Mesenchymal stem cell (in vitro differentiated cells and primary cell): ENCODE measurements at regions not wholly inside any gene's neighbourhood (a gene's known extent, or its start where the extent isn't known, plus 50 kb on each side); places are given as distances from the start of the nearest gene placed in this dataset.
A peak's percentile ranks its signal among the peaks of the same experiment; 100 is the strongest.
"Not testable (repeated sequence)": the region's sequence is repeated elsewhere in the genome, so short reads cannot be mapped to it uniquely, and the experiment has no call there.

Experiments used
- DNase-seq: peaks from one replicate; pipeline ENCODE4 v3.0.0-alpha.2; 2013
- H2AFZ ChIP-seq: one replicate; pipeline ENCODE4 v1.6.1; 2013; ENCODE audit warnings: low read depth, mild to moderate bottlenecking, control low read depth, inconsistent platforms, low read length, moderate library complexity
- H2AK5ac ChIP-seq: 2 replicates; pipeline ENCODE4 v1.6.1; 2013; ENCODE audit warnings: low read length, moderate library complexity, mild to moderate bottlenecking, inconsistent platforms; ENCODE audit not compliant: severe bottlenecking
- H2BK120ac ChIP-seq: one replicate; pipeline ENCODE4 v1.6.1; 2013; ENCODE audit warnings: low read depth, mild to moderate bottlenecking, inconsistent platforms, low read length, moderate library complexity
- H2BK12ac ChIP-seq, 2 experiments: one replicate each; pipeline ENCODE4 v1.6.1; 2013; ENCODE audit warnings: inconsistent platforms in 2 of 2, low read length in 2 of 2, mild to moderate bottlenecking in 2 of 2, moderate library complexity in 2 of 2, control low read depth in 1 of 2
- H2BK15ac ChIP-seq: one replicate; pipeline ENCODE4 v1.6.1; 2013; ENCODE audit warnings: mild to moderate bottlenecking, low read depth, inconsistent platforms; ENCODE audit not compliant: poor library complexity, severe bottlenecking
- H2BK5ac ChIP-seq: 2 replicates; pipeline ENCODE4 v1.6.1; 2013; ENCODE audit warnings: low read depth, mild to moderate bottlenecking, low read length, control low read depth, inconsistent platforms; ENCODE audit not compliant: poor library complexity, severe bottlenecking
- H3K14ac ChIP-seq, 2 experiments: one replicate each; pipeline ENCODE4 v1.6.1; 2013; ENCODE audit warnings: inconsistent platforms in 2 of 2, low read length in 2 of 2, control low read depth in 1 of 2, mild to moderate bottlenecking in 1 of 2, moderate library complexity in 1 of 2
- H3K18ac ChIP-seq, 2 experiments: one replicate each; pipeline ENCODE4 v1.6.1; 2013; ENCODE audit warnings: inconsistent platforms in 2 of 2, low read length in 2 of 2, control low read depth in 1 of 2, low read depth in 1 of 2, mild to moderate bottlenecking in 1 of 2
- H3K23ac ChIP-seq, 2 experiments: one replicate each; pipeline ENCODE4 v1.6.1; 2013; ENCODE audit warnings: inconsistent platforms in 2 of 2, low read length in 2 of 2, mild to moderate bottlenecking in 2 of 2, moderate library complexity in 2 of 2, control low read depth in 1 of 2
- H3K27ac ChIP-seq: 2 replicates; pipeline ENCODE4 v1.5.1; 2013; ENCODE audit warnings: mild to moderate bottlenecking, moderate library complexity, low read length, control low read depth, inconsistent platforms; ENCODE audit not compliant: poor library complexity, severe bottlenecking
- H3K27me3 ChIP-seq, 2 experiments: 2 replicates each; pipeline versions ENCODE4 v1.6.1 to v1.7.0; 2013; ENCODE audit warnings: low read length in 2 of 2, mild to moderate bottlenecking in 2 of 2, moderate library complexity in 2 of 2, control low read depth in 1 of 2, inconsistent platforms in 1 of 2; ENCODE audit not compliant: control insufficient read depth in 1 of 2, insufficient read depth in 1 of 2
- H3K36me3 ChIP-seq, 2 experiments: 2 replicates each; pipeline versions ENCODE4 v1.6.1 to v1.7.0; 2013; ENCODE audit warnings: low read length in 2 of 2, control low read depth in 1 of 2, inconsistent platforms in 1 of 2, low read depth in 1 of 2, mild to moderate bottlenecking in 1 of 2; ENCODE audit not compliant: insufficient read depth in 2 of 2, control insufficient read depth in 1 of 2
- H3K4ac ChIP-seq, 2 experiments: one replicate each; pipeline ENCODE4 v1.6.1; 2013; ENCODE audit warnings: inconsistent platforms in 2 of 2, low read length in 2 of 2, mild to moderate bottlenecking in 2 of 2, moderate library complexity in 2 of 2, control low read depth in 1 of 2, low read depth in 1 of 2
- H3K4me1 ChIP-seq: 2 replicates; pipeline ENCODE4 v1.6.1; 2013; ENCODE audit warnings: low read depth, low read length, control low read depth; ENCODE audit not compliant: control insufficient read depth, insufficient read depth
- H3K4me2 ChIP-seq: 2 replicates; pipeline ENCODE4 v1.6.1; 2013; ENCODE audit warnings: low read length, mild to moderate bottlenecking, inconsistent platforms; ENCODE audit not compliant: poor library complexity, severe bottlenecking
- H3K4me3 ChIP-seq, 2 experiments: 2 replicates each; pipeline versions ENCODE4 v1.5.1 to v1.7.0; 2013; ENCODE audit warnings: low read length in 2 of 2, mild to moderate bottlenecking in 2 of 2, control low read depth in 1 of 2, low read depth in 1 of 2; ENCODE audit not compliant: insufficient read depth in 1 of 2
- H3K79me1 ChIP-seq: replicated peaks from 2 replicates; pipeline ENCODE4 v1.6.1; 2013; ENCODE audit warnings: mild to moderate bottlenecking, control low read depth, low read length, inconsistent platforms; ENCODE audit not compliant: poor library complexity, severe bottlenecking
- H3K9ac ChIP-seq: 2 replicates; pipeline ENCODE4 v1.7.0; 2013; ENCODE audit warnings: mild to moderate bottlenecking, low read length, moderate library complexity
- H3K9me3 ChIP-seq: 2 replicates; pipeline ENCODE4 v1.7.0; 2013; ENCODE audit warnings: mild to moderate bottlenecking, low read length; ENCODE audit not compliant: control insufficient read depth
- H4K8ac ChIP-seq: one replicate; pipeline ENCODE4 v1.6.1; 2013; ENCODE audit warnings: inconsistent platforms, mild to moderate bottlenecking, low read length, moderate library complexity
- H4K91ac ChIP-seq: one replicate; pipeline ENCODE4 v1.6.1; 2013; ENCODE audit warnings: mild to moderate bottlenecking, low read length, inconsistent platforms
- WGBS: methylation state at CpG from one replicate; pipeline ENCODE4 v1.1.7; 2013; ENCODE audit warnings: mixed read lengths; 5-methylcytosine and 5-hydroxymethylcytosine counted together

- WGBS: 94% methylated on average over 4 of the region's 5 CpGs
- H3K27me3 ChIP-seq: no peaks in the 10 kb centered on the region
- no peak overlapping the region for H3K4ac ChIP-seq
- H3K9me3 ChIP-seq: no peaks in the 10 kb centered on the region
- H3K4me1 ChIP-seq: no peaks in the 10 kb centered on the region
- no peak for DNase-seq
- H2BK15ac ChIP-seq: no peak overlapping the region
- no peak overlapping the region for H2AK5ac ChIP-seq
- H2BK5ac ChIP-seq: no peak overlapping the region
- H2AFZ ChIP-seq: no peak overlapping the region
- H2BK12ac ChIP-seq: no peak overlapping the region
- H3K14ac ChIP-seq: no peak overlapping the region
- H2BK120ac ChIP-seq: no peak overlapping the region
- no peak overlapping the region for H4K91ac ChIP-seq
- H3K9ac ChIP-seq: no peak overlapping the region
- no peaks in the 10 kb centered on the region for H3K36me3 ChIP-seq
- H3K4me3 ChIP-seq: no peak overlapping the region
- H3K4me2 ChIP-seq: no peak overlapping the region
- H3K18ac ChIP-seq: no peak overlapping the region
- no peak overlapping the region for H3K27ac ChIP-seq
- H3K23ac ChIP-seq: no peak overlapping the region
- H4K8ac ChIP-seq: no peak overlapping the region
- no peaks in the 10 kb centered on the region for H3K79me1 ChIP-seq
Observed at GRCh38 chr16:10326647-10327046, 59.2 kb upstream of the ATF7IP2 start.

DNA sequence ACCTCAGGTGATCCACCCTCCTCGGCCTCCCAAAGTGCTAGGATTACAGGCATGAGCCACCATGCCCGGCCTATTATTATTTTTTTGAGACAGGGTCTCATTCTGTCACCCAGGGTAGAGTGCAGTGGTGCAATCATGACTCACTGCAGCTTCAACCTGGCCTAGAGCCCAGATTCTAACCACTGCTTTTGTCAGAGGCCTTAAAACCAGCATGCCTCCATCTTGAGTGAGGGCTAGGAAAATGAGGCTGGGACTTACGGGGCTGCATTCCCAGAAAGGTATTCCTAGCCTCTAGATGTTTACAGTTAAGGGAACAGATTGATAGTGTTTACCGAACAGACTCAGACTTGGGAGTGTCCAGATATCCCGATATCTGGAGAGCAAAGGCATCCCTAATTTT, 57.6 kb upstream of the ATF7IP2 start:
- not testable (repeated sequence) for H3K4me1 ChIP-seq, H2AFZ ChIP-seq, H3K9me3 ChIP-seq, H2AK5ac ChIP-seq, H3K4me2 ChIP-seq, H2BK15ac ChIP-seq, H3K27me3 ChIP-seq, H4K91ac ChIP-seq, H3K9ac ChIP-seq, H4K8ac ChIP-seq, H2BK5ac ChIP-seq, H3K4me3 ChIP-seq, H3K79me1 ChIP-seq, H2BK12ac ChIP-seq, H3K27ac ChIP-seq, H3K4ac ChIP-seq, H3K14ac ChIP-seq, H3K18ac ChIP-seq, H3K36me3 ChIP-seq, H3K23ac ChIP-seq, H2BK120ac ChIP-seq
- WGBS: 65% methylated on average over 5 of the region's 5 CpGs
- peak; percentile 6 for DNase-seq

GRCh38 chr16:10332241-10332640, 53.6 kb upstream of the ATF7IP2 start:
- H3K27me3 ChIP-seq: no peaks in the 10 kb centered on the region
- H3K79me1 ChIP-seq: no peaks in the 10 kb centered on the region
- no peak overlapping the region for H2AFZ ChIP-seq
- H3K4me3 ChIP-seq: no peak overlapping the region
- H3K4me1 ChIP-seq: no peaks in the 10 kb centered on the region
- no peak overlapping the region for H2BK12ac ChIP-seq
- H2BK15ac ChIP-seq: no peak overlapping the region
- no peak overlapping the region for H3K27ac ChIP-seq
- no peak overlapping the region for H3K9ac ChIP-seq
- H3K23ac ChIP-seq: no peak overlapping the region
- DNase-seq: no peak
- no peak overlapping the region for H3K14ac ChIP-seq
- no peak overlapping the region for H2BK120ac ChIP-seq
- no peak overlapping the region for H4K8ac ChIP-seq
- H3K4ac ChIP-seq: no peak overlapping the region
- H3K9me3 ChIP-seq: no peaks in the 10 kb centered on the region
- H3K18ac ChIP-seq: no peak overlapping the region
- H2AK5ac ChIP-seq: no peak overlapping the region
- no peak overlapping the region for H4K91ac ChIP-seq
- no peaks in the 10 kb centered on the region for H3K36me3 ChIP-seq
- H3K4me2 ChIP-seq: no peak overlapping the region
- H2BK5ac ChIP-seq: no peak overlapping the region

DNA sequence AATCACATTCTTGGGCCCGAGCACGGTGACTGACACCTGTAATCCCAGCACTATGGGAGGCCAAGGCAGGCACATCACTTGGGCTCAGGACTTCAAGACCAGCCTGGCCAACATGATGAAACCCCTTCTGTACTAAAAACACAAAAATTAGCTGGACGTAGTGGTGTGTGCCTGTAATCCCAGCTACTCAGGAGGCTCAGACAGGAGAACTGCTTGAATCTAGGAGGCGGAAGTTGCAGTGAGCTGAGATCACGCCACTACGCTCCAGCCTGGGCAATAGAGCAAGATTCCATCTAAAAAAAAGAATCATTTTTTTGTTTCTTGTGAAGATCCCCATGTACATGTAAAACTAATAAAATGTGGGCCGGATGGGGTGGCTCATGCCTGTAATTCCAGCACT, 53.1 kb upstream of the ATF7IP2 start:
- no peaks in the 10 kb centered on the region for H3K4me1 ChIP-seq
- H4K91ac ChIP-seq: no peak overlapping the region
- no peak overlapping the region for H2BK12ac ChIP-seq
- no peak overlapping the region for H3K27ac ChIP-seq
- no peak overlapping the region for H3K4me2 ChIP-seq
- no peak overlapping the region for H3K14ac ChIP-seq
- no peak overlapping the region for H2BK120ac ChIP-seq
- no peak overlapping the region for H4K8ac ChIP-seq
- WGBS: 93% methylated on average over 7 of the region's 7 CpGs
- no peak overlapping the region for H2BK5ac ChIP-seq
- no peak overlapping the region for H3K23ac ChIP-seq
- H3K9ac ChIP-seq: no peak overlapping the region
- no peak overlapping the region for H3K4ac ChIP-seq
- H2BK15ac ChIP-seq: no peak overlapping the region
- no peak overlapping the region for H2AK5ac ChIP-seq
- H3K36me3 ChIP-seq: no peaks in the 10 kb centered on the region
- H3K4me3 ChIP-seq: no peak overlapping the region
- H2AFZ ChIP-seq: no peak overlapping the region
- no peaks in the 10 kb centered on the region for H3K79me1 ChIP-seq
- no peak overlapping the region for H3K18ac ChIP-seq
- H3K9me3 ChIP-seq: no peaks in the 10 kb centered on the region
- no peak for DNase-seq
- no peaks in the 10 kb centered on the region for H3K27me3 ChIP-seq
